Neural cell (in vitro differentiated cells): ENCODE measurements at regions not wholly inside any gene's neighbourhood (a gene's known extent, or its start where the extent isn't known, plus 50 kb on each side); places are given as distances from the start of the nearest gene placed in this dataset.
A peak's percentile ranks its signal among the peaks of the same experiment; 100 is the strongest.

Experiments used
- EP300 ChIP-seq: fragments of 450-650 bp; conservative IDR thresholded peaks from 2 replicates; pipeline ENCODE4 v1.6.1; 2014; ENCODE audit warnings: antibody characterized with exemption, mild to moderate bottlenecking, moderate library complexity; ENCODE audit not compliant: poor library complexity, severe bottlenecking
- EZH2 ChIP-seq: fragments of 200-600, 300-800 bp; shearing (Covaris generic), sonication (generic); IDR thresholded peaks from 2 replicates; pipeline ENCODE4 v1.6.1; 2014; ENCODE audit warnings: antibody characterized with exemption, low read length, borderline replicate concordance, mild to moderate bottlenecking; ENCODE audit not compliant: insufficient read depth, poor library complexity, severe bottlenecking
- MXI1 ChIP-seq: fragments of 450-650 bp; conservative IDR thresholded peaks from 2 replicates; pipeline ENCODE4 v1.6.1; 2014; ENCODE audit warnings: antibody characterized with exemption, mild to moderate bottlenecking; ENCODE audit not compliant: poor library complexity, severe bottlenecking
- POLR2AphosphoS5 ChIP-seq: IDR thresholded peaks from 2 replicates; pipeline ENCODE4 v1.6.1; 2012
- TAF1 ChIP-seq: IDR thresholded peaks from 2 replicates; pipeline ENCODE4 v1.6.1; 2012; ENCODE audit warnings: low read depth
- TF ChIP-seq, protein P1 (sequence below): fragments of 450-650 bp; IDR thresholded peaks from 2 replicates; pipeline ENCODE4 v1.5.1; 2014; ENCODE audit warnings: antibody characterized with exemption, mild to moderate bottlenecking, moderate library complexity; ENCODE audit not compliant: poor library complexity, severe bottlenecking

GRCh38 chr3:153768561-153769469, 352.4 kb upstream of the ARHGEF26 start:
- TF ChIP-seq, protein P1, sequence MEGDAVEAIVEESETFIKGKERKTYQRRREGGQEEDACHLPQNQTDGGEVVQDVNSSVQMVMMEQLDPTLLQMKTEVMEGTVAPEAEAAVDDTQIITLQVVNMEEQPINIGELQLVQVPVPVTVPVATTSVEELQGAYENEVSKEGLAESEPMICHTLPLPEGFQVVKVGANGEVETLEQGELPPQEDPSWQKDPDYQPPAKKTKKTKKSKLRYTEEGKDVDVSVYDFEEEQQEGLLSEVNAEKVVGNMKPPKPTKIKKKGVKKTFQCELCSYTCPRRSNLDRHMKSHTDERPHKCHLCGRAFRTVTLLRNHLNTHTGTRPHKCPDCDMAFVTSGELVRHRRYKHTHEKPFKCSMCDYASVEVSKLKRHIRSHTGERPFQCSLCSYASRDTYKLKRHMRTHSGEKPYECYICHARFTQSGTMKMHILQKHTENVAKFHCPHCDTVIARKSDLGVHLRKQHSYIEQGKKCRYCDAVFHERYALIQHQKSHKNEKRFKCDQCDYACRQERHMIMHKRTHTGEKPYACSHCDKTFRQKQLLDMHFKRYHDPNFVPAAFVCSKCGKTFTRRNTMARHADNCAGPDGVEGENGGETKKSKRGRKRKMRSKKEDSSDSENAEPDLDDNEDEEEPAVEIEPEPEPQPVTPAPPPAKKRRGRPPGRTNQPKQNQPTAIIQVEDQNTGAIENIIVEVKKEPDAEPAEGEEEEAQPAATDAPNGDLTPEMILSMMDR, result peak; percentile 80
- no peak for TF ChIP-seq MXI1
- TF ChIP-seq EZH2, result no peak
- no peak for TF ChIP-seq TAF1
- TF ChIP-seq POLR2AphosphoS5, result no peak
- TF ChIP-seq EP300, result no peak
